GM12878 (cell line): ENCODE measurements at regions not wholly inside any gene's neighbourhood (a gene's known extent, or its start where the extent isn't known, plus 50 kb on each side); places are given as distances from the start of the nearest gene placed in this dataset.

Experiments
- ATAC-seq: fragments of 200-7000 bp; cut with Tn5 transposase; 3 replicates; pipeline ENCODE4 v1.9.1; 2020; ENCODE audit warnings: mild to moderate bottlenecking, moderate library complexity
- BruUV-seq: library from RNA; stranded (reverse); fragments of 400-500 nt; replicated peaks from 2 replicates; lab custom pipeline; 2021; lab: Mats Ljungman, UMichigan
- CTCF ChIA-PET: fragments of 300-600 bp; sonication (Branson Sonifier 250); formaldehyde crosslinking; extraction: SDS; loops from one replicate; lab custom pipeline; 2021; ENCODE audit warnings: inconsistent platforms; lab: Yijun Ruan, JAX
- POLR2A ChIA-PET: fragments of 350-600 bp; formaldehyde crosslinking; extraction: SDS; loops from one replicate; lab custom pipeline; 2021; ENCODE audit warnings: inconsistent platforms; lab: Charles Lee
- RAD21 ChIA-PET: fragments of 300-600 bp; sonication (Branson Sonifier 250); formaldehyde crosslinking; loops from one replicate; lab custom pipeline; 2023; ENCODE audit warnings: antibody characterized with exemption; ENCODE audit not compliant: unreplicated experiment; lab: Charles Lee
- SMC1A ChIA-PET: fragments of 300-600 bp; sonication (Branson Sonifier 250); formaldehyde crosslinking; loops from one replicate; lab custom pipeline; 2023; ENCODE audit not compliant: unreplicated experiment, uncharacterized antibody; lab: Charles Lee
- DNase-seq: peaks from one replicate; pipeline ENCODE4 v3.0.0-alpha.2; 2011; ENCODE audit warnings: low read depth, low spot score
- FAIRE-seq: peaks from 3 replicates; lab custom pipeline; 2011; peaks lifted over from hg19 to GRCh38; lab: Jason Lieb, UNC
- H2AFZ ChIP-seq: 2 replicates; pipeline ENCODE4 v1.6.0; 2011; ENCODE audit warnings: low read depth, low read length, control low read depth; ENCODE audit not compliant: control insufficient read depth
- H3K27ac ChIP-seq: 2 replicates; pipeline ENCODE4 v1.5.1; 2011; ENCODE audit warnings: control low read depth; ENCODE audit not compliant: control insufficient read depth, insufficient read depth
- H3K27me3 ChIP-seq, 2 experiments: replicated peaks in 1 of 2; 2 replicates each; pipeline versions ENCODE4 v1.6.0 to v1.6.1; 2011; ENCODE audit warnings: low read length in 1 of 2; ENCODE audit not compliant: control insufficient read depth in 2 of 2, insufficient read depth in 2 of 2
- H3K36me3 ChIP-seq, 2 experiments: 2 replicates each; pipeline ENCODE4 v1.5.1; 2011; ENCODE audit warnings: low read length in 1 of 2; ENCODE audit not compliant: control insufficient read depth in 2 of 2, insufficient read depth in 2 of 2
- H3K4me1 ChIP-seq: 2 replicates; pipeline ENCODE4 v1.6.1; 2011; ENCODE audit warnings: mild to moderate bottlenecking, low read length, moderate library complexity, mixed read lengths; ENCODE audit not compliant: control insufficient read depth, insufficient read depth
- H3K4me2 ChIP-seq: 2 replicates; pipeline ENCODE4 v1.6.0; 2011; ENCODE audit warnings: control low read depth; ENCODE audit not compliant: control insufficient read depth, insufficient read depth
- H3K4me3 ChIP-seq: fragments of 200-600 bp; sonication (generic); 2 replicates; pipeline ENCODE4 v1.5.1; 2016
- H3K79me2 ChIP-seq: 2 replicates; pipeline ENCODE4 v1.6.0; 2011; ENCODE audit warnings: low read length; ENCODE audit not compliant: control insufficient read depth, insufficient read depth
- H3K9ac ChIP-seq: 2 replicates; pipeline ENCODE4 v1.8.0; 2011; ENCODE audit warnings: low read length, control low read depth, mixed read lengths; ENCODE audit not compliant: control insufficient read depth, insufficient read depth
- H3K9me3 ChIP-seq: replicated peaks from 3 replicates; pipeline ENCODE4 v1.5.1; 2011; ENCODE audit warnings: mild to moderate bottlenecking, low read length; ENCODE audit not compliant: control insufficient read depth, insufficient read depth
- H4K20me1 ChIP-seq: 2 replicates; pipeline ENCODE4 v1.6.0; 2011; ENCODE audit not compliant: control insufficient read depth, insufficient read depth
- BMI1 ChIP-seq: fragments of 450-650 bp; IDR thresholded peaks from 2 replicates; pipeline ENCODE4 v1.6.1; 2016; ENCODE audit warnings: mild to moderate bottlenecking, moderate library complexity, borderline replicate concordance
- CREM ChIP-seq: IDR thresholded peaks from 2 replicates; pipeline ENCODE4 v1.6.1; 2014; ENCODE audit warnings: antibody characterized with exemption, low read depth
- EP300 ChIP-seq, 2 experiments: fragments of 150-350 bp in 1 of 2; IDR thresholded peaks; 2 replicates each; pipeline ENCODE4 v1.6.1; 2011 to 2012; ENCODE audit warnings: low read depth in 2 of 2, low read length in 2 of 2, borderline replicate concordance in 1 of 2, improper control_type of control experiment in 1 of 2, inconsistent platforms in 1 of 2; ENCODE audit not compliant: control insufficient read depth in 1 of 2
- PML ChIP-seq: IDR thresholded peaks from 2 replicates; pipeline ENCODE4 v1.6.1; 2012; ENCODE audit warnings: low read length, inconsistent platforms
- SIX5 ChIP-seq: IDR thresholded peaks from 2 replicates; pipeline ENCODE4 v1.6.1; 2011; ENCODE audit warnings: mild to moderate bottlenecking, low read depth, low read length, moderate library complexity; ENCODE audit not compliant: severe bottlenecking
- WGBS: methylation state at CpG from one replicate; pipeline ENCODE4 v1.1.6; 2016; ENCODE audit warnings: low lambda C conversion rate; ENCODE audit not compliant: insufficient replicate concordance, insufficient coverage; ENCODE audit errors: missing lambda C conversion rate; 5-methylcytosine and 5-hydroxymethylcytosine counted together
- in situ Hi-C: fragments of 300-500 bp; cut with MboI; formaldehyde crosslinking; loops from 9 replicates; pipeline ENCODE4 v1.14.3; 2018; ENCODE audit warnings: mixed read lengths
- intact Hi-C: fragments of 100-400 bp; cut with micrococcal nuclease; formaldehyde crosslinking; loops from one replicate; pipeline ENCODE4 v1.14.2; 2022; ENCODE audit not compliant: unreplicated experiment
- TF ChIP-seq, protein P1 (sequence below): fragments of 450-650 bp; IDR thresholded peaks from 2 replicates; pipeline ENCODE4 v1.6.1; 2018; ENCODE audit warnings: borderline replicate concordance, mild to moderate bottlenecking; ENCODE audit not compliant: partially characterized antibody
- TF ChIP-seq, protein P2 (sequence below): fragments of 450-650 bp; IDR thresholded peaks from 2 replicates; pipeline ENCODE4 v1.6.1; 2016; ENCODE audit warnings: mild to moderate bottlenecking
- TF ChIP-seq, protein P3 (sequence below): fragments of 450-650 bp; IDR thresholded peaks from 2 replicates; pipeline ENCODE4 v1.6.1; 2017; ENCODE audit warnings: borderline replicate concordance
- TF ChIP-seq, protein P4 (sequence below): fragments of 450-650 bp; IDR thresholded peaks from 2 replicates; pipeline ENCODE4 v1.6.1; 2018; ENCODE audit warnings: mild to moderate bottlenecking, low read depth, moderate library complexity; ENCODE audit not compliant: partially characterized antibody
- TF ChIP-seq, protein P5 (sequence below): fragments of 450-650 bp; IDR thresholded peaks from 2 replicates; pipeline ENCODE4 v1.6.1; 2017; ENCODE audit warnings: mild to moderate bottlenecking, moderate library complexity

DNA sequence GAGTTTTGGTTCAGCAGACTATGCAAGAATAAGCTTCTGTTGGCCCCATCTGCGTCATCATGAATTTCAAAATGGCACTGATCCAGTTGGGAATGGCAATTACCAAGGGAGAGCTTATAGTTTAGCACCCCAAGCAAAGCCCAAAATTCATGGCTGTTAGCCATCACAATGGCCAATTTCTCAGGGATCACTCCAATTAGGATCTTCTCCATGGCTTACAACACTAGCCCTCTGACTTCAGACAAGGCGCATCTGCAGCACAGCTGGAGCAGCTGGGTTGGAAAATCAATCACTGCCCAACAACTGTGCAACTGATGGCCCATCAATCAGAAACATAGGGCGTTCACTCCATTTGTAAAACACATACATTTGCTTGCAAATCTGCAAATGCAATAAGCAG is 273.6 kb downstream of the SRBD1 start (continued):
- TF ChIP-seq, protein P1, sequence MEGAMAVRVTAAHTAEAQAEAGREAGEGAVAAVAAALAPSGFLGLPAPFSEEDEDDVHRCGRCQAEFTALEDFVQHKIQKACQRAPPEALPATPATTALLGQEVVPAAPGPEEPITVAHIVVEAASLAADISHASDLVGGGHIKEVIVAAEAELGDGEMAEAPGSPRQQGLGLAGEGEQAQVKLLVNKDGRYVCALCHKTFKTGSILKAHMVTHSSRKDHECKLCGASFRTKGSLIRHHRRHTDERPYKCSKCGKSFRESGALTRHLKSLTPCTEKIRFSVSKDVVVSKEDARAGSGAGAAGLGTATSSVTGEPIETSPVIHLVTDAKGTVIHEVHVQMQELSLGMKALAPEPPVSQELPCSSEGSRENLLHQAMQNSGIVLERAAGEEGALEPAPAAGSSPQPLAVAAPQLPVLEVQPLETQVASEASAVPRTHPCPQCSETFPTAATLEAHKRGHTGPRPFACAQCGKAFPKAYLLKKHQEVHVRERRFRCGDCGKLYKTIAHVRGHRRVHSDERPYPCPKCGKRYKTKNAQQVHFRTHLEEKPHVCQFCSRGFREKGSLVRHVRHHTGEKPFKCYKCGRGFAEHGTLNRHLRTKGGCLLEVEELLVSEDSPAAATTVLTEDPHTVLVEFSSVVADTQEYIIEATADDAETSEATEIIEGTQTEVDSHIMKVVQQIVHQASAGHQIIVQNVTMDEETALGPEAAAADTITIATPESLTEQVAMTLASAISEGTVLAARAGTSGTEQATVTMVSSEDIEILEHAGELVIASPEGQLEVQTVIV, result no peak
- TF ChIP-seq, protein P2, sequence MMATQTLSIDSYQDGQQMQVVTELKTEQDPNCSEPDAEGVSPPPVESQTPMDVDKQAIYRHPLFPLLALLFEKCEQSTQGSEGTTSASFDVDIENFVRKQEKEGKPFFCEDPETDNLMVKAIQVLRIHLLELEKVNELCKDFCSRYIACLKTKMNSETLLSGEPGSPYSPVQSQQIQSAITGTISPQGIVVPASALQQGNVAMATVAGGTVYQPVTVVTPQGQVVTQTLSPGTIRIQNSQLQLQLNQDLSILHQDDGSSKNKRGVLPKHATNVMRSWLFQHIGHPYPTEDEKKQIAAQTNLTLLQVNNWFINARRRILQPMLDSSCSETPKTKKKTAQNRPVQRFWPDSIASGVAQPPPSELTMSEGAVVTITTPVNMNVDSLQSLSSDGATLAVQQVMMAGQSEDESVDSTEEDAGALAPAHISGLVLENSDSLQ, result no peak

DNA sequence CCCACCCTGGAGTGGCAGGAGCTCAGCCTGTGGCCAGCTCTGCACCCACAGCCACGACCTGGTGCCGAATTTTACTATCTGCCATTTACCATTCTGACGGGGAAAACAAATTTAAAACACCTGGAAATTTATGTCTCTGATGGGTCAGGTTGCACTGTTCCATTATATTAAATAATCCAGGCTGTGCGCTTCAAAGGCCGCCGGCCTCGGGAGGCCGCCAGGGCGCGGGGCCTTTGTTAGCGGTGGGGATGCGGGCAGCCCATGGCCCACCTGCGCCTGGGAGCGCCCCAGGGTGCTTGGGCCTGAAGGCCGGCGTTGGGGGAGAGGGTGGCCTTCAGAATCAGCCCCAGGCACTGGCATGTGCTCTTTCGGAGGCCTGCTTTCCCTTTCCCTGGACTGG is 276.9 kb downstream of the SRBD1 start:
- H3K27ac ChIP-seq, result no peak overlapping the region
- H3K9me3 ChIP-seq, result no peaks in the 10 kb centered on the region
- ATAC-seq (no peak), FAIRE-seq (no peak), DNase-seq (no peak)
- no peak overlapping the region for H3K4me2 ChIP-seq
- RAD21 ChIA-PET, result no interaction called here
- H3K4me1 ChIP-seq, result no peaks in the 10 kb centered on the region
- no peak overlapping the region for H2AFZ ChIP-seq
- H4K20me1 ChIP-seq, result no peaks in the 10 kb centered on the region
- H3K9ac ChIP-seq, result no peak overlapping the region
- no peak overlapping the region for H3K4me3 ChIP-seq
- in situ Hi-C loops, result no loop called here
- no peaks in the 10 kb centered on the region; a peak in 2 of 4 replicates for H3K27me3 ChIP-seq
- H3K79me2 ChIP-seq, result no peaks in the 10 kb centered on the region
- POLR2A ChIA-PET, result no interaction called here
- intact Hi-C loops, result no loop called here
- SMC1A ChIA-PET, result no interaction called here
- BruUV-seq, result no TSS peak
- WGBS, result 57% methylated on average over 17 of the region's 17 CpGs
- CTCF ChIA-PET, result interaction anchor here (1.4 kb wide), 1 partner anchor 160 kb away, joined by 4 read pairs; no protein-coding TSS in a partner anchor
- no peaks in the 10 kb centered on the region for H3K36me3 ChIP-seq
- no peak for TF ChIP-seq SIX5
- no peak for TF ChIP-seq BMI1
- TF ChIP-seq, protein P3, sequence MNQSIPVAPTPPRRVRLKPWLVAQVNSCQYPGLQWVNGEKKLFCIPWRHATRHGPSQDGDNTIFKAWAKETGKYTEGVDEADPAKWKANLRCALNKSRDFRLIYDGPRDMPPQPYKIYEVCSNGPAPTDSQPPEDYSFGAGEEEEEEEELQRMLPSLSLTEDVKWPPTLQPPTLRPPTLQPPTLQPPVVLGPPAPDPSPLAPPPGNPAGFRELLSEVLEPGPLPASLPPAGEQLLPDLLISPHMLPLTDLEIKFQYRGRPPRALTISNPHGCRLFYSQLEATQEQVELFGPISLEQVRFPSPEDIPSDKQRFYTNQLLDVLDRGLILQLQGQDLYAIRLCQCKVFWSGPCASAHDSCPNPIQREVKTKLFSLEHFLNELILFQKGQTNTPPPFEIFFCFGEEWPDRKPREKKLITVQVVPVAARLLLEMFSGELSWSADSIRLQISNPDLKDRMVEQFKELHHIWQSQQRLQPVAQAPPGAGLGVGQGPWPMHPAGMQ, result no peak
- TF ChIP-seq, protein P4, sequence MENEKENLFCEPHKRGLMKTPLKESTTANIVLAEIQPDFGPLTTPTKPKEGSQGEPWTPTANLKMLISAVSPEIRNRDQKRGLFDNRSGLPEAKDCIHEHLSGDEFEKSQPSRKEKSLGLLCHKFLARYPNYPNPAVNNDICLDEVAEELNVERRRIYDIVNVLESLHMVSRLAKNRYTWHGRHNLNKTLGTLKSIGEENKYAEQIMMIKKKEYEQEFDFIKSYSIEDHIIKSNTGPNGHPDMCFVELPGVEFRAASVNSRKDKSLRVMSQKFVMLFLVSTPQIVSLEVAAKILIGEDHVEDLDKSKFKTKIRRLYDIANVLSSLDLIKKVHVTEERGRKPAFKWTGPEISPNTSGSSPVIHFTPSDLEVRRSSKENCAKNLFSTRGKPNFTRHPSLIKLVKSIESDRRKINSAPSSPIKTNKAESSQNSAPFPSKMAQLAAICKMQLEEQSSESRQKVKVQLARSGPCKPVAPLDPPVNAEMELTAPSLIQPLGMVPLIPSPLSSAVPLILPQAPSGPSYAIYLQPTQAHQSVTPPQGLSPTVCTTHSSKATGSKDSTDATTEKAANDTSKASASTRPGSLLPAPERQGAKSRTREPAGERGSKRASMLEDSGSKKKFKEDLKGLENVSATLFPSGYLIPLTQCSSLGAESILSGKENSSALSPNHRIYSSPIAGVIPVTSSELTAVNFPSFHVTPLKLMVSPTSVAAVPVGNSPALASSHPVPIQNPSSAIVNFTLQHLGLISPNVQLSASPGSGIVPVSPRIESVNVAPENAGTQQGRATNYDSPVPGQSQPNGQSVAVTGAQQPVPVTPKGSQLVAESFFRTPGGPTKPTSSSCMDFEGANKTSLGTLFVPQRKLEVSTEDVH, result no peak
- TF ChIP-seq, protein P5, sequence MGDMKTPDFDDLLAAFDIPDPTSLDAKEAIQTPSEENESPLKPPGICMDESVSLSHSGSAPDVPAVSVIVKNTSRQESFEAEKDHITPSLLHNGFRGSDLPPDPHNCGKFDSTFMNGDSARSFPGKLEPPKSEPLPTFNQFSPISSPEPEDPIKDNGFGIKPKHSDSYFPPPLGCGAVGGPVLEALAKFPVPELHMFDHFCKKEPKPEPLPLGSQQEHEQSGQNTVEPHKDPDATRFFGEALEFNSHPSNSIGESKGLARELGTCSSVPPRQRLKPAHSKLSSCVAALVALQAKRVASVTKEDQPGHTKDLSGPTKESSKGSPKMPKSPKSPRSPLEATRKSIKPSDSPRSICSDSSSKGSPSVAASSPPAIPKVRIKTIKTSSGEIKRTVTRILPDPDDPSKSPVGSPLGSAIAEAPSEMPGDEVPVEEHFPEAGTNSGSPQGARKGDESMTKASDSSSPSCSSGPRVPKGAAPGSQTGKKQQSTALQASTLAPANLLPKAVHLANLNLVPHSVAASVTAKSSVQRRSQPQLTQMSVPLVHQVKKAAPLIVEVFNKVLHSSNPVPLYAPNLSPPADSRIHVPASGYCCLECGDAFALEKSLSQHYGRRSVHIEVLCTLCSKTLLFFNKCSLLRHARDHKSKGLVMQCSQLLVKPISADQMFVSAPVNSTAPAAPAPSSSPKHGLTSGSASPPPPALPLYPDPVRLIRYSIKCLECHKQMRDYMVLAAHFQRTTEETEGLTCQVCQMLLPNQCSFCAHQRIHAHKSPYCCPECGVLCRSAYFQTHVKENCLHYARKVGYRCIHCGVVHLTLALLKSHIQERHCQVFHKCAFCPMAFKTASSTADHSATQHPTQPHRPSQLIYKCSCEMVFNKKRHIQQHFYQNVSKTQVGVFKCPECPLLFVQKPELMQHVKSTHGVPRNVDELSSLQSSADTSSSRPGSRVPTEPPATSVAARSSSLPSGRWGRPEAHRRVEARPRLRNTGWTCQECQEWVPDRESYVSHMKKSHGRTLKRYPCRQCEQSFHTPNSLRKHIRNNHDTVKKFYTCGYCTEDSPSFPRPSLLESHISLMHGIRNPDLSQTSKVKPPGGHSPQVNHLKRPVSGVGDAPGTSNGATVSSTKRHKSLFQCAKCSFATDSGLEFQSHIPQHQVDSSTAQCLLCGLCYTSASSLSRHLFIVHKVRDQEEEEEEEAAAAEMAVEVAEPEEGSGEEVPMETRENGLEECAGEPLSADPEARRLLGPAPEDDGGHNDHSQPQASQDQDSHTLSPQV, result no peak
- TF ChIP-seq CREM, result no peak
- TF ChIP-seq PML, result no peak
- TF ChIP-seq EP300 (IDR thresholded peaks at IDR 0.05; ENCODE audit: borderline replicate concordance in 1 of 2, control insufficient read depth in 1 of 2, low read depth in 2 of 2, low read length in 2 of 2), result no peak
